H1 (cell line): ENCODE measurements at regions not wholly inside any gene's neighbourhood (a gene's known extent, or its start where the extent isn't known, plus 50 kb on each side); places are given as distances from the start of the nearest gene placed in this dataset.

Experiments used
- CTCF ChIA-PET: fragments of 300-600 bp; sonication (Branson Sonifier 250); formaldehyde crosslinking; loops from one replicate; lab custom pipeline; 2021; ENCODE audit not compliant: partially characterized antibody; lab: Charles Lee
- POLR2A ChIA-PET: fragments of 300-600 bp; sonication (Branson Sonifier 250); formaldehyde crosslinking; loops from one replicate; lab custom pipeline; 2021; ENCODE audit warnings: inconsistent platforms; ENCODE audit not compliant: partially characterized antibody; lab: Charles Lee
- DNase-seq, 2 experiments: peaks; one replicate each; pipeline versions ENCODE4 v3.0.0 to v3.0.0-alpha.2; 2010 to 2022; ENCODE audit warnings: low spot score in 2 of 2, low read depth in 1 of 2, mixed read lengths in 1 of 2
- FAIRE-seq: peaks from 2 replicates; lab custom pipeline; 2011; peaks lifted over from hg19 to GRCh38; lab: Jason Lieb, UNC
- H2AFZ ChIP-seq: 2 replicates; pipeline ENCODE4 v1.8.1; 2012; ENCODE audit warnings: low read length, inconsistent platforms
- H2AK5ac ChIP-seq: 2 replicates; pipeline ENCODE4 v1.6.1; 2013; ENCODE audit warnings: low read depth, low read length
- H2BK120ac ChIP-seq: replicated peaks from 2 replicates; pipeline ENCODE3; 2013; ENCODE audit warnings: low read depth, low read length, inconsistent platforms
- H2BK12ac ChIP-seq: 2 replicates; pipeline ENCODE4 v1.6.1; 2013; ENCODE audit warnings: low read depth, low read length
- H2BK15ac ChIP-seq: 2 replicates; pipeline ENCODE4 v1.6.1; 2013; ENCODE audit warnings: low read length
- H2BK20ac ChIP-seq: 2 replicates; pipeline ENCODE4 v1.6.1; 2013; ENCODE audit warnings: low read length
- H2BK5ac ChIP-seq: 2 replicates; pipeline ENCODE4 v1.6.1; 2013; ENCODE audit warnings: low read depth, low read length
- H3K14ac ChIP-seq: 2 replicates; pipeline ENCODE4 v1.6.1; 2013; ENCODE audit warnings: inconsistent platforms; ENCODE audit not compliant: insufficient read length
- H3K18ac ChIP-seq: 2 replicates; pipeline ENCODE4 v1.6.1; 2013; ENCODE audit warnings: low read length; ENCODE audit errors: extremely low read depth
- H3K23ac ChIP-seq: 2 replicates; pipeline ENCODE4 v1.6.1; 2013; ENCODE audit warnings: inconsistent platforms; ENCODE audit not compliant: insufficient read length
- H3K23me2 ChIP-seq: 2 replicates; pipeline ENCODE4 v1.6.1; 2013; ENCODE audit warnings: low read depth, low read length
- H3K27ac ChIP-seq: 2 replicates; pipeline ENCODE4 v1.6.1; 2011; ENCODE audit warnings: low read depth, low read length, inconsistent platforms
- H3K27me3 ChIP-seq, 4 experiments: replicated peaks in 1 of 4; 1 replicate in 1 of 4; 2 replicates in 3 of 4; pipeline versions ENCODE4 v1.6.1 to v1.8.1; 2011 to 2013; ENCODE audit warnings: low read length in 3 of 4, mild to moderate bottlenecking in 3 of 4, inconsistent platforms in 2 of 4, mixed read lengths in 2 of 4, moderate library complexity in 1 of 4; ENCODE audit not compliant: control insufficient read depth in 3 of 4, insufficient read depth in 3 of 4; ENCODE audit errors: extremely low read depth in 1 of 4
- H3K36me3 ChIP-seq, 4 experiments: 2 replicates each; pipeline versions ENCODE4 v1.6.1 to v1.8.1; 2011 to 2013; ENCODE audit warnings: mild to moderate bottlenecking in 4 of 4, low read length in 3 of 4, moderate library complexity in 2 of 4, control low read depth in 1 of 4, inconsistent platforms in 1 of 4; ENCODE audit not compliant: insufficient read depth in 4 of 4, control insufficient read depth in 2 of 4
- H3K4ac ChIP-seq: replicated peaks from 2 replicates; pipeline ENCODE3; 2013; ENCODE audit warnings: low read length, low read depth, mixed read lengths, inconsistent platforms; ENCODE audit not compliant: insufficient read length
- H3K4me1 ChIP-seq, 4 experiments: replicated peaks in 1 of 4; 1 replicate in 1 of 4; 2 replicates in 3 of 4; pipeline versions ENCODE4 v1.6.1 to v1.8.1; 2011 to 2013; ENCODE audit warnings: low read length in 3 of 4, inconsistent platforms in 2 of 4, mixed read lengths in 1 of 4; ENCODE audit not compliant: insufficient read depth in 4 of 4, control insufficient read depth in 3 of 4
- H3K4me2 ChIP-seq, 2 experiments: 2 replicates each; pipeline versions ENCODE4 v1.6.1 to v1.8.1; 2011 to 2013; ENCODE audit warnings: low read depth in 2 of 2, low read length in 2 of 2, control low read depth in 1 of 2, inconsistent platforms in 1 of 2, mild to moderate bottlenecking in 1 of 2; ENCODE audit not compliant: insufficient read depth in 1 of 2
- H3K4me3 ChIP-seq, 4 experiments: fragments of 200-600, 300-600 bp in 1 of 4; sonication (generic), shearing (Covaris generic), sonication (Bioruptor Twin) in 1 of 4; 2 replicates each; pipeline versions ENCODE4 v1.5.1 to v1.8.1; 2011 to 2016; ENCODE audit warnings: low read length in 4 of 4, low read depth in 3 of 4, control low read depth in 2 of 4, inconsistent platforms in 2 of 4, mild to moderate bottlenecking in 2 of 4, mixed read lengths in 1 of 4, moderate library complexity in 1 of 4; ENCODE audit not compliant: insufficient read depth in 2 of 4; ENCODE audit errors: extremely low read depth in 1 of 4
- H3K56ac ChIP-seq: replicated peaks from 2 replicates; pipeline ENCODE3; 2013; ENCODE audit warnings: low read depth, mild to moderate bottlenecking, mixed read lengths, low read length, inconsistent platforms; ENCODE audit not compliant: insufficient read length
- H3K79me1 ChIP-seq: 2 replicates; pipeline ENCODE4 v1.6.1; 2013; ENCODE audit warnings: low read depth, low read length, control low read depth
- H3K79me2 ChIP-seq, 2 experiments: 2 replicates each; pipeline versions ENCODE4 v1.6.1 to v1.8.1; 2012 to 2013; ENCODE audit warnings: low read length in 2 of 2, mild to moderate bottlenecking in 2 of 2, inconsistent platforms in 1 of 2; ENCODE audit not compliant: insufficient read depth in 2 of 2, control insufficient read depth in 1 of 2
- H3K9ac ChIP-seq, 4 experiments: replicated peaks in 1 of 4; 1 replicate in 1 of 4; 2 replicates in 3 of 4; pipeline versions ENCODE4 v1.6.1 to v1.8.1; 2011 to 2013; ENCODE audit warnings: low read depth in 3 of 4, low read length in 3 of 4, control low read depth in 2 of 4, mild to moderate bottlenecking in 2 of 4, moderate library complexity in 2 of 4, inconsistent platforms in 1 of 4; ENCODE audit errors: extremely low read depth in 1 of 4
- H3K9me3 ChIP-seq, 2 experiments: 2 replicates each; pipeline versions ENCODE4 v1.6.1 to v1.8.1; 2012 to 2013; ENCODE audit warnings: mild to moderate bottlenecking in 2 of 2, moderate library complexity in 2 of 2, control low read depth in 1 of 2, inconsistent platforms in 1 of 2, low read depth in 1 of 2, low read length in 1 of 2, mixed read lengths in 1 of 2; ENCODE audit not compliant: insufficient read depth in 2 of 2
- H4K20me1 ChIP-seq, 2 experiments: replicated peaks in 1 of 2; 2 replicates each; pipeline versions ENCODE3 to v1.8.1; 2011 to 2013; ENCODE audit warnings: inconsistent platforms in 2 of 2, low read length in 2 of 2, mild to moderate bottlenecking in 1 of 2; ENCODE audit not compliant: insufficient read depth in 2 of 2, control insufficient read depth in 1 of 2
- H4K5ac ChIP-seq: 2 replicates; pipeline ENCODE4 v1.6.1; 2013; ENCODE audit warnings: low read length, low read depth, mixed read lengths, inconsistent platforms; ENCODE audit not compliant: insufficient read length
- H4K8ac ChIP-seq: 2 replicates; pipeline ENCODE4 v1.8.0; 2013; ENCODE audit warnings: mild to moderate bottlenecking, moderate library complexity, low read length, inconsistent platforms; ENCODE audit not compliant: insufficient read depth; ENCODE audit errors: extremely low read depth
- H4K91ac ChIP-seq: replicated peaks from 2 replicates; pipeline ENCODE3; 2013; ENCODE audit warnings: low read length, mixed read lengths, inconsistent platforms; ENCODE audit not compliant: insufficient read length
- RNF2 ChIP-seq: fragments of 200-900, 300-1000 bp; sonication (generic); IDR thresholded peaks from 2 replicates; pipeline ENCODE4 v1.7.1; 2016; ENCODE audit warnings: borderline replicate concordance, low read depth, mild to moderate bottlenecking, antibody characterized with exemption, low read length; ENCODE audit not compliant: poor library complexity, severe bottlenecking; ENCODE audit errors: missing control alignments
- SUZ12 ChIP-seq: fragments of 200-600 bp; sonication (generic); IDR thresholded peaks from 2 replicates; pipeline ENCODE4 v1.6.1; 2012; ENCODE audit warnings: mild to moderate bottlenecking, inconsistent platforms, low read length, moderate library complexity, mixed read lengths
- WGBS, 2 experiments: shearing (Covaris generic) in 1 of 2; methylation state at CpG; one replicate each; pipeline versions ENCODE4 v1.1.6 to v1.1.7; 2013 to 2015; ENCODE audit warnings: low lambda C conversion rate in 2 of 2, mixed read lengths in 2 of 2, inconsistent platforms in 1 of 2, low coverage in 1 of 2, missing lambda C conversion rate in 1 of 2; ENCODE audit not compliant: insufficient replicate concordance in 2 of 2, insufficient coverage in 1 of 2, insufficient read length in 1 of 2; ENCODE audit errors: extremely low coverage in 1 of 2, missing lambda C conversion rate in 1 of 2; 5-methylcytosine and 5-hydroxymethylcytosine counted together
- TF ChIP-seq, protein P1 (sequence below): IDR thresholded peaks from 2 replicates; pipeline ENCODE4 v1.6.1; 2011; ENCODE audit warnings: low read length, improper control_type of control experiment
- TF ChIP-seq, protein P2 (sequence below): IDR thresholded peaks from 2 replicates; pipeline ENCODE4 v1.6.1; 2011; ENCODE audit warnings: low read depth, mild to moderate bottlenecking, low read length; ENCODE audit not compliant: insufficient read depth

DNA sequence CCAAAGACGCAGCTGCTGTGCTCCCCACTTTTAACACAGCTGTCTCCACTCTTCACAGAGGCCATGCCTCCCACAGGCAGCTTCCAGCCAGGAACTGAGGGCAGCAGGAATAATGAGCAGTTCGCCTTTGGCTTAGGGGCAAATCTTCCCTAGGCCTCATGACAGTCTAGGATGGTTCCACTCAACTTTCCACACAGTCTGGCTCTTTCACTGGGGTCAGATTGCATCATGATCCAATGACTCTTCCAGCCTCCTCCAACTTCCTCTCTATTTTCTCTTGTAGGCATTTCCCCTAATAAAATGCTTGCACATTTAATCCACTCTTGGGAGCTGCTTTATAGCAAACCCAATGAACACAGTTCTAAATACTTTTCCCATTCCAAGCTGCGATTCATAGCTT is 271.6 kb upstream of the ATP2B1 start:
- Histone ChIP-seq H2BK20ac (no peak overlapping the region), H3K4me2 (no peak overlapping the region), H3K9me3 (no peaks in the 10 kb centered on the region), H4K8ac (no peak overlapping the region), H2AK5ac (no peak overlapping the region), H3K56ac (no peak overlapping the region), H3K4me1 (peaks cover 0 to 3% (median 0%) of the 10 kb centered on the region in 4 experiments; a peak in 2 of 7 replicates), H3K23ac (no peak overlapping the region), H3K4ac (no peak overlapping the region), H3K36me3 (no peaks in the 10 kb centered on the region), H3K27ac (no peak overlapping the region), H4K91ac (no peak overlapping the region), H2BK12ac (no peak overlapping the region), H3K79me1 (no peaks in the 10 kb centered on the region), H4K20me1 (no peaks in the 10 kb centered on the region), H4K5ac (no peak overlapping the region), H3K79me2 (no peaks in the 10 kb centered on the region), H2AFZ (peak overlapping the region; percentile 58; the same call in 1 of the 2 replicates), H2BK120ac (no peak overlapping the region), H3K27me3 (no peaks in the 10 kb centered on the region), H3K14ac (no peak overlapping the region), H3K18ac (no peak overlapping the region), H3K9ac (no peak overlapping the region; a peak in 1 of 7 replicates), H3K23me2 (no peaks in the 10 kb centered on the region), H2BK15ac (no peak overlapping the region), H2BK5ac (no peak overlapping the region), H3K4me3 (no peak overlapping the region)
- ChIA-PET POLR2A (no interaction called here), CTCF (interaction anchor here (1.0 kb wide), 1 partner anchor 44 kb away, joined by 3 read pairs; no protein-coding TSS in a partner anchor)
- TF ChIP-seq SUZ12 (no peak), RNF2 (no peak)
- TF ChIP-seq, protein P1, sequence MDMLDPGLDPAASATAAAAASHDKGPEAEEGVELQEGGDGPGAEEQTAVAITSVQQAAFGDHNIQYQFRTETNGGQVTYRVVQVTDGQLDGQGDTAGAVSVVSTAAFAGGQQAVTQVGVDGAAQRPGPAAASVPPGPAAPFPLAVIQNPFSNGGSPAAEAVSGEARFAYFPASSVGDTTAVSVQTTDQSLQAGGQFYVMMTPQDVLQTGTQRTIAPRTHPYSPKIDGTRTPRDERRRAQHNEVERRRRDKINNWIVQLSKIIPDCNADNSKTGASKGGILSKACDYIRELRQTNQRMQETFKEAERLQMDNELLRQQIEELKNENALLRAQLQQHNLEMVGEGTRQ, result no peak
- TF ChIP-seq, protein P2, sequence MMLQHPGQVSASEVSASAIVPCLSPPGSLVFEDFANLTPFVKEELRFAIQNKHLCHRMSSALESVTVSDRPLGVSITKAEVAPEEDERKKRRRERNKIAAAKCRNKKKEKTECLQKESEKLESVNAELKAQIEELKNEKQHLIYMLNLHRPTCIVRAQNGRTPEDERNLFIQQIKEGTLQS, result no peak
- FAIRE-seq (no peak), DNase-seq (no peak)
- WGBS, 2 experiments, result 88% methylated on average over 3 of the region's 3 CpGs; no CpG with 5 or more reads in 1 of the 2 experiments
